HepG2 (cell line): ENCODE measurements at regions not wholly inside any gene's neighbourhood (a gene's known extent, or its start where the extent isn't known, plus 50 kb on each side); places are given as distances from the start of the nearest gene placed in this dataset.

Source experiments
- ATAC-seq: fragments of 200-7000 bp; cut with Tn5 transposase; 3 replicates; pipeline ENCODE4 v1.9.1; 2020; ENCODE audit warnings: mild to moderate bottlenecking, moderate library complexity
- BruUV-seq: library from RNA; stranded (reverse); fragments of 400-500 nt; replicated peaks from 2 replicates; lab custom pipeline; 2021; lab: Mats Ljungman, UMichigan
- CTCF ChIA-PET: fragments of 300-600 bp; formaldehyde crosslinking; extraction: SDS; loops from one replicate; lab custom pipeline; 2021; ENCODE audit warnings: low total read pairs, inconsistent platforms, low intra/inter-chr PET ratio; lab: Yijun Ruan, JAX
- POLR2A ChIA-PET: fragments of 350-600 bp; sonication (Branson Sonifier 250); formaldehyde crosslinking; loops from one replicate; lab custom pipeline; 2020; ENCODE audit warnings: antibody characterized with exemption, inconsistent platforms; lab: Yijun Ruan, JAX
- DNase-seq: peaks from one replicate; pipeline ENCODE4 v3.0.0-alpha.2; 2015; ENCODE audit warnings: low spot score
- FAIRE-seq: peaks from 3 replicates; lab custom pipeline; 2011; peaks lifted over from hg19 to GRCh38; lab: Jason Lieb, UNC
- H2AFZ ChIP-seq: one replicate; pipeline ENCODE4 v1.6.1; 2011; ENCODE audit warnings: low read length, inconsistent platforms
- H3K27ac ChIP-seq: fragments of 300-600 bp; 3 replicates; pipeline ENCODE4 v1.8.0; 2011; ENCODE audit warnings: mixed run types, mild to moderate bottlenecking, mixed read lengths, low read length, inconsistent platforms; ENCODE audit not compliant: insufficient read depth; ENCODE audit errors: extremely low read length
- H3K27me3 ChIP-seq, 2 experiments: fragments of 200-600 bp in 1 of 2; 2 replicates in 1 of 2; 3 replicates in 1 of 2; pipeline versions ENCODE4 v1.6.0 to v1.8.0; 2011; ENCODE audit warnings: low read length in 2 of 2, mild to moderate bottlenecking in 2 of 2, moderate library complexity in 2 of 2, inconsistent platforms in 1 of 2; ENCODE audit not compliant: insufficient read depth in 2 of 2, control insufficient read depth in 1 of 2
- H3K36me3 ChIP-seq, 2 experiments: fragments of 200-600 bp in 1 of 2; replicated peaks in 1 of 2; 2 replicates in 1 of 2; 3 replicates in 1 of 2; pipeline versions ENCODE4 v1.5.1 to v1.8.0; 2011; ENCODE audit warnings: low read length in 2 of 2, inconsistent platforms in 1 of 2; ENCODE audit not compliant: insufficient read depth in 2 of 2, control insufficient read depth in 1 of 2
- H3K4me1 ChIP-seq: 2 replicates; pipeline ENCODE4 v1.5.1; 2012; ENCODE audit warnings: low read length, inconsistent platforms; ENCODE audit not compliant: insufficient read depth
- H3K4me2 ChIP-seq: 2 replicates; pipeline ENCODE4 v1.6.0; 2011; ENCODE audit warnings: low read depth, low read length, inconsistent platforms
- H3K4me3 ChIP-seq, 3 experiments: fragments of 200-600 bp in 1 of 3; sonication (generic), shearing (Covaris generic) in 1 of 3; replicated peaks in 1 of 3; 2 replicates each; pipeline ENCODE4 v1.5.1; 2011 to 2016; ENCODE audit warnings: low read length in 3 of 3, inconsistent platforms in 2 of 3, low read depth in 2 of 3, mild to moderate bottlenecking in 2 of 3, control low read depth in 1 of 3, mixed read lengths in 1 of 3; ENCODE audit not compliant: insufficient read depth in 1 of 3
- H3K79me2 ChIP-seq: one replicate; pipeline ENCODE4 v1.6.1; 2011; ENCODE audit warnings: low read length, inconsistent platforms; ENCODE audit not compliant: insufficient read depth
- H3K9ac ChIP-seq: 2 replicates; pipeline ENCODE4 v1.6.0; 2011; ENCODE audit warnings: mild to moderate bottlenecking, low read depth, low read length, inconsistent platforms; ENCODE audit not compliant: insufficient read depth
- H3K9me3 ChIP-seq: 2 replicates; pipeline ENCODE4 v1.5.1; 2012; ENCODE audit warnings: mild to moderate bottlenecking, low read length
- H4K20me1 ChIP-seq: 2 replicates; pipeline ENCODE4 v1.6.0; 2011; ENCODE audit warnings: inconsistent platforms, mild to moderate bottlenecking, low read length, moderate library complexity; ENCODE audit not compliant: insufficient read depth
- ATF1 ChIP-seq: IDR thresholded peaks from 2 replicates; pipeline ENCODE4 v1.6.1; 2016; ENCODE audit warnings: mild to moderate bottlenecking, control low read depth
- ELF1 ChIP-seq: sonication (generic); formaldehyde crosslinking; IDR thresholded peaks from 2 replicates; pipeline ENCODE4 v1.4.0; 2020; ENCODE audit warnings: missing genetic modification reagents
- ETV6 ChIP-seq: sonication (generic); formaldehyde crosslinking; conservative IDR thresholded peaks from 2 replicates; pipeline ENCODE4 v1.4.0; 2020; ENCODE audit warnings: missing genetic modification reagents
- GLI4 ChIP-seq: sonication (generic); formaldehyde crosslinking; IDR thresholded peaks from 2 replicates; pipeline ENCODE4 v1.5.1; 2020; ENCODE audit warnings: missing genetic modification reagents, mild to moderate bottlenecking, moderate library complexity, borderline replicate concordance
- HMG20B ChIP-seq: conservative IDR thresholded peaks from 2 replicates; pipeline ENCODE4 v1.6.1; 2016; ENCODE audit warnings: missing genetic modification reagents, missing compliant biosample characterization
- HMGA1 ChIP-seq: sonication (generic); formaldehyde crosslinking; conservative IDR thresholded peaks from 2 replicates; pipeline ENCODE4 v1.4.0; 2020; ENCODE audit warnings: missing genetic modification reagents
- KLF12 ChIP-seq: sonication (generic); formaldehyde crosslinking; IDR thresholded peaks from 2 replicates; pipeline ENCODE4 v1.4.0; 2020; ENCODE audit warnings: missing genetic modification reagents, borderline replicate concordance
- PAF1 ChIP-seq: IDR thresholded peaks from 2 replicates; pipeline ENCODE4 v1.6.1; 2016; ENCODE audit warnings: missing genetic modification reagents, missing compliant biosample characterization
- ZFP1 ChIP-seq: IDR thresholded peaks from 2 replicates; pipeline ENCODE4 v1.6.1; 2016
- ZNF44 ChIP-seq: sonication (generic); formaldehyde crosslinking; IDR thresholded peaks from 2 replicates; pipeline ENCODE4 v1.5.1; 2020; ENCODE audit warnings: mild to moderate bottlenecking, missing genetic modification reagents
- WGBS: methylation state at CpG from one replicate; pipeline ENCODE4 v1.1.6; 2017; ENCODE audit warnings: low lambda C conversion rate; 5-methylcytosine and 5-hydroxymethylcytosine counted together
- in situ Hi-C: cut with HindIII; loops from 2 replicates; pipeline ENCODE4 v1.10.0; 2017; ENCODE audit warnings: low pct_unique_long_range_greater_than_20kb; ENCODE audit not compliant: extremely low pct_ligation_motif_present
- intact Hi-C: fragments of 100-400 bp; cut with micrococcal nuclease; formaldehyde crosslinking; loops from one replicate; pipeline ENCODE4 v1.10.0; 2022; ENCODE audit not compliant: unreplicated experiment
- TF ChIP-seq, protein P1 (sequence below): IDR thresholded peaks from 2 replicates; pipeline ENCODE4 v1.6.1; 2016; ENCODE audit warnings: low read depth, missing genetic modification reagents, missing compliant biosample characterization
- TF ChIP-seq, protein P2 (sequence below): sonication (generic); formaldehyde crosslinking; IDR thresholded peaks from 2 replicates; pipeline ENCODE4 v1.4.0; 2020; ENCODE audit warnings: mild to moderate bottlenecking, missing genetic modification reagents
- TF ChIP-seq, protein P3 (sequence below): sonication (generic); formaldehyde crosslinking; IDR thresholded peaks from 2 replicates; pipeline ENCODE4 v1.4.0; 2020; ENCODE audit warnings: missing genetic modification reagents, low read depth, mild to moderate bottlenecking, borderline replicate concordance
- TF ChIP-seq, protein P4 (sequence below): sonication (generic); formaldehyde crosslinking; IDR thresholded peaks from 2 replicates; pipeline ENCODE4 v1.4.0; 2020; ENCODE audit warnings: mild to moderate bottlenecking, low read depth, missing genetic modification reagents

DNA sequence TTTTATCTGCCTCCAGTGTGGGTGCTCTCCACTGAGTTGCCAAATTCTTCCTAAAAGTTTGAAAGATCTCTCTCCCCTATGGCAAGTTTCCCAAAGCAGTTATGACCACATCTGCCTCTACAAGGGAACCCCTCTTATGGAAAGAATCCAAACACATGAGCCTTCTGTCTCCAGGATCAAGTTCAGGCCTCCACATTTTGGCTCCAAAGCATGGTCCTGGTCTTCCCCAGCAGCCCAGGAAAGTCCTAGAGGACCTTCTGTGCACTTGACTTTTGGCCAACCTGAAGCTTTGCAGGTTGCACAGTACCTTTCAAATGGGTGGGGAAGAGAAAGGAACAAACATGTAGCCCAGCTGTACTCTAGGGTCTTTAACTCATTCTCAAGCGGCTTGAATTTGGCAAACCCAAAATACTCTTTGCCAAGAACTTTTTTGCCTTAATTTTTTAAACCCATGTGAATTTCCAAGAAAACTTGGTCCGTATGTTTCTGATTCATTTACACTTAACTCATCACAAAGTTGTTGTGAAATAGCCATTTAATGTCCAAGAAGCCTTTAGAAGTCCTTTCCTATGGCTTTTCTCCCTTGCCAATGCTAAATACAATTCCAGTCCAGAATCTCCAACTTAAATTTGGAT is 240.1 kb upstream of the TBX18 start (continued):
- TF ChIP-seq, protein P1, sequence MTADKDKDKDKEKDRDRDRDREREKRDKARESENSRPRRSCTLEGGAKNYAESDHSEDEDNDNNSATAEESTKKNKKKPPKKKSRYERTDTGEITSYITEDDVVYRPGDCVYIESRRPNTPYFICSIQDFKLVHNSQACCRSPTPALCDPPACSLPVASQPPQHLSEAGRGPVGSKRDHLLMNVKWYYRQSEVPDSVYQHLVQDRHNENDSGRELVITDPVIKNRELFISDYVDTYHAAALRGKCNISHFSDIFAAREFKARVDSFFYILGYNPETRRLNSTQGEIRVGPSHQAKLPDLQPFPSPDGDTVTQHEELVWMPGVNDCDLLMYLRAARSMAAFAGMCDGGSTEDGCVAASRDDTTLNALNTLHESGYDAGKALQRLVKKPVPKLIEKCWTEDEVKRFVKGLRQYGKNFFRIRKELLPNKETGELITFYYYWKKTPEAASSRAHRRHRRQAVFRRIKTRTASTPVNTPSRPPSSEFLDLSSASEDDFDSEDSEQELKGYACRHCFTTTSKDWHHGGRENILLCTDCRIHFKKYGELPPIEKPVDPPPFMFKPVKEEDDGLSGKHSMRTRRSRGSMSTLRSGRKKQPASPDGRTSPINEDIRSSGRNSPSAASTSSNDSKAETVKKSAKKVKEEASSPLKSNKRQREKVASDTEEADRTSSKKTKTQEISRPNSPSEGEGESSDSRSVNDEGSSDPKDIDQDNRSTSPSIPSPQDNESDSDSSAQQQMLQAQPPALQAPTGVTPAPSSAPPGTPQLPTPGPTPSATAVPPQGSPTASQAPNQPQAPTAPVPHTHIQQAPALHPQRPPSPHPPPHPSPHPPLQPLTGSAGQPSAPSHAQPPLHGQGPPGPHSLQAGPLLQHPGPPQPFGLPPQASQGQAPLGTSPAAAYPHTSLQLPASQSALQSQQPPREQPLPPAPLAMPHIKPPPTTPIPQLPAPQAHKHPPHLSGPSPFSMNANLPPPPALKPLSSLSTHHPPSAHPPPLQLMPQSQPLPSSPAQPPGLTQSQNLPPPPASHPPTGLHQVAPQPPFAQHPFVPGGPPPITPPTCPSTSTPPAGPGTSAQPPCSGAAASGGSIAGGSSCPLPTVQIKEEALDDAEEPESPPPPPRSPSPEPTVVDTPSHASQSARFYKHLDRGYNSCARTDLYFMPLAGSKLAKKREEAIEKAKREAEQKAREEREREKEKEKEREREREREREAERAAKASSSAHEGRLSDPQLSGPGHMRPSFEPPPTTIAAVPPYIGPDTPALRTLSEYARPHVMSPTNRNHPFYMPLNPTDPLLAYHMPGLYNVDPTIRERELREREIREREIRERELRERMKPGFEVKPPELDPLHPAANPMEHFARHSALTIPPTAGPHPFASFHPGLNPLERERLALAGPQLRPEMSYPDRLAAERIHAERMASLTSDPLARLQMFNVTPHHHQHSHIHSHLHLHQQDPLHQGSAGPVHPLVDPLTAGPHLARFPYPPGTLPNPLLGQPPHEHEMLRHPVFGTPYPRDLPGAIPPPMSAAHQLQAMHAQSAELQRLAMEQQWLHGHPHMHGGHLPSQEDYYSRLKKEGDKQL: no peak
- TF ChIP-seq, protein P2, sequence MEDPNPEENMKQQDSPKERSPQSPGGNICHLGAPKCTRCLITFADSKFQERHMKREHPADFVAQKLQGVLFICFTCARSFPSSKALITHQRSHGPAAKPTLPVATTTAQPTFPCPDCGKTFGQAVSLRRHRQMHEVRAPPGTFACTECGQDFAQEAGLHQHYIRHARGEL (CRISPR knock-in tag): no peak
- TF ChIP-seq ATF1: no peak
- TF ChIP-seq ZFP1 (CRISPR knock-in tag): no peak
- TF ChIP-seq PAF1 (CRISPR knock-in tag): no peak

DNA sequence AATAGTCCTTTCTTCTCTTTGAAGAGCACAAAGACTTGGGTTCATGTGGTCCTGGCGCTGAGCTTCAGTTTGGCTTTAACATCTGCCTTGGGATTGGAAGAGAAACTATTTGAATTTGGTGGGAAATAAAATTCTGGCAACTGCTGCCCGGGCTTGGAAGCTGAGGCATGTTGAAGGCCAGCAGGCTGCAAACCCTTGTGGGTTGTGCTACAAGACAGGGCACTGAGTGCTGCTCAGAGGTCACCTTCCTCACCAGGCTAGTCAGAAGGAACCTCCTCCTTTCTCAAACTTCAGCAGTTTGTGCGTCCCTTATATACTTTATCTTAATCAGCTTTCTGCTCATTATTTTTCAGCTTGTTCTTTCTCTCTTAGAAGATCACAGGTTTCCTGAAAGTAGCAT is 238.4 kb upstream of the TBX18 start:
- Histone ChIP-seq H3K27me3 (no peaks in the 10 kb centered on the region), H3K9ac (no peak overlapping the region), H2AFZ (no peak overlapping the region), H3K27ac (no peak overlapping the region), H3K79me2 (no peaks in the 10 kb centered on the region), H4K20me1 (no peaks in the 10 kb centered on the region), H3K4me2 (no peak overlapping the region), H3K4me3 (no peak overlapping the region), H3K4me1 (no peaks in the 10 kb centered on the region), H3K36me3 (no peaks in the 10 kb centered on the region), H3K9me3 (no peaks in the 10 kb centered on the region)
- FAIRE-seq: no peak
- in situ Hi-C loops: loop anchor here (25.0 kb wide), 1 partner anchor 309 kb away; no protein-coding TSS in a partner anchor
- DNase-seq: no peak
- intact Hi-C loops: no loop called here
- ATAC-seq: no peak
- no peak for TF ChIP-seq KLF12
- no peak for TF ChIP-seq ELF1 (CRISPR knock-in tag)
- no peak for TF ChIP-seq GLI4 (CRISPR knock-in tag)
- no peak for TF ChIP-seq ETV6
- no peak for TF ChIP-seq ZNF44
- TF ChIP-seq HMGA1 (CRISPR knock-in tag): no peak
- TF ChIP-seq, protein P3, sequence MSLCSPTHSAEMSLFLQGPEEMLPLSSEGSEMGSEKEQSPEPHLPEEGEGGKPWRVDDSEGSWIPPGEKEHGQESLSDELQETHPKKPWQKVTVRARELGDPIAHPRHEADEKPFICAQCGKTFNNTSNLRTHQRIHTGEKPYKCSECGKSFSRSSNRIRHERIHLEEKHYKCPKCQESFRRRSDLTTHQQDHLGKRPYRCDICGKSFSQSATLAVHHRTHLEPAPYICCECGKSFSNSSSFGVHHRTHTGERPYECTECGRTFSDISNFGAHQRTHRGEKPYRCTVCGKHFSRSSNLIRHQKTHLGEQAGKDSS (CRISPR knock-in tag): no peak
- TF ChIP-seq, protein P4, sequence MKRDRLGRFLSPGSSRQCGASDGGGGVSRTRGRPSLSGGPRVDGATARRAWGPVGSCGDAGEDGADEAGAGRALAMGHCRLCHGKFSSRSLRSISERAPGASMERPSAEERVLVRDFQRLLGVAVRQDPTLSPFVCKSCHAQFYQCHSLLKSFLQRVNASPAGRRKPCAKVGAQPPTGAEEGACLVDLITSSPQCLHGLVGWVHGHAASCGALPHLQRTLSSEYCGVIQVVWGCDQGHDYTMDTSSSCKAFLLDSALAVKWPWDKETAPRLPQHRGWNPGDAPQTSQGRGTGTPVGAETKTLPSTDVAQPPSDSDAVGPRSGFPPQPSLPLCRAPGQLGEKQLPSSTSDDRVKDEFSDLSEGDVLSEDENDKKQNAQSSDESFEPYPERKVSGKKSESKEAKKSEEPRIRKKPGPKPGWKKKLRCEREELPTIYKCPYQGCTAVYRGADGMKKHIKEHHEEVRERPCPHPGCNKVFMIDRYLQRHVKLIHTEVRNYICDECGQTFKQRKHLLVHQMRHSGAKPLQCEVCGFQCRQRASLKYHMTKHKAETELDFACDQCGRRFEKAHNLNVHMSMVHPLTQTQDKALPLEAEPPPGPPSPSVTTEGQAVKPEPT (CRISPR knock-in tag): no peak
- no peak for TF ChIP-seq HMG20B (CRISPR knock-in tag)
- ChIA-PET POLR2A (no interaction called here), CTCF (no interaction called here)
- BruUV-seq: no TSS peak
- WGBS: 26% methylated on average over 3 of the region's 3 CpGs
